ENCODE measurements at regions not wholly inside any gene's neighbourhood (a gene's known extent, or its start where the extent isn't known, plus 50 kb on each side); places are given as distances from the start of the nearest gene placed in this dataset.

- no peak for DNase-seq
These were observed 575.8 kb upstream of the ZNF462 start for GRCh38 chr9:106287091-106287631.

DNA sequence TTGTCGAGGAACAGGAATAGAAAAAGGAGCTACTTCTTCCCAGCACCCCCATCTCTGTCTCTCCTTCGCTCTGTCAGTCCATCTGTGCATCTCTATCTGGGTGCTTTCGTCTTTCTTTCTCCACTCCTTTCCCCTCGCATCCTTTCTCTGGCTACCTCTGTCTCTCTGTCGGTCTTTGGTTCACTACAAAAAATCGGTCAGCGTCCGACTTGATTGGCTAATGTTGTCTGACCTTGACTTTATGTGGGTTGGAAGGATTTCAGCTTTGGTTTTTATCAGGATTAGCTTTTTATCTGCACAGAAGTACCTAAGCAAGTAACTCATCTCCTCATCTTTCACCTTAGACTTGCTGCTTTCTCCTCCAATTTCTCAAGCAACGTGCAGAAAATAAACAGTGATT lies 575.2 kb upstream of the ZNF462 start:
- DNase-seq, result no peak

DNA sequence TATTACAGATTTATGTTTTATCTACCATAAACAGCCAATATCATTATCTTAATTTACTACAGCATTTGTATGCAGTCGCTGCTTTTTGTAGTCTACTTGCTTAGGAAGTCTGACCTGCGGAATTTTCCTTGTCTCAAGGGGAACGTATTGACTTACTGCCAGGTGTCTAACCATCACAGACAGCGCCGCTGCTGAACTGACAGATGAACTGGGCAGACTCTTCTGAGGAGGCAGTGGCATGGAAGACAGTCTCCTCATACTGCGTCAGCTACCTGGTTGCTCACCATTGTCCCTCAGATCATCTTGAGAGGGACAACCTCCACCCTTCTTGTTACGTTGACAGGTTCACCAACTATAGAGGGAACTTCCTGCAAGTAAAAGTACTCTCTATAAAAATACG lies 574.3 kb upstream of the ZNF462 start:
- DNase-seq, result no peak

GRCh38 chr9:106291786-106292185 lies 571.2 kb upstream of the ZNF462 start:
- no peak for DNase-seq

GRCh38 chr9:106296426-106296825 lies 566.5 kb upstream of the ZNF462 start:
- DNase-seq, result no peak

GRCh38 chr9:106298997-106299396 lies 564.0 kb upstream of the ZNF462 start:
- no peak for DNase-seq

DNA sequence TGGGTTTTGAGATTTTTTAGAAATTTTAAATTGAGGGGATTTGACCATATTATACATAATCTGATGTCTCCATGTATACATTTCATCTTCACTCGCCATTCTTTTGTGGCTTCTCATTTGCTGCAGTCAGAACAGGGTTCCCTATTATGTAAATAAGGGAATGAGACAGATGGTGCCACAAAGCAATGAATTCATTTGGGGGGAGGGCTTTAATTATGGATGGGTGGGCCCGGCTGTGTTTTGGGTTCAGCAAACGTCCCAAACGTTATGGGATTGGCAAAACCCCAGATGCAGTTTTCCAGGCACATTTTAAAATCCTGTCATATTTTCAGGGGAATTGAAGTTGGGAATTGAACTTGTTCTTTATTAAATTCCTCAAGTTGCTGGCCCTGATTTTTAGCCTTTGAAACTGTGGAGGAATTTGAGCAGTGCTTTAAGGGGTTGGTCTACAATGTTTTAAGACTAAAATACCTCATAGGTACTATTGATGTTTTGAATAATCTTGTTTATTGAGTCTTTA lies 558.5 kb upstream of the ZNF462 start:
- DNase-seq, result no peak

- no peak for DNase-seq
These were observed 557.4 kb upstream of the ZNF462 start for GRCh38 chr9:106305428-106306133.

GRCh38 chr9:106307670-106308069 lies 555.3 kb upstream of the ZNF462 start:
- no peak for DNase-seq

GRCh38 chr9:106309925-106310324 lies 553.0 kb upstream of the ZNF462 start:
- no peak for DNase-seq

DNA sequence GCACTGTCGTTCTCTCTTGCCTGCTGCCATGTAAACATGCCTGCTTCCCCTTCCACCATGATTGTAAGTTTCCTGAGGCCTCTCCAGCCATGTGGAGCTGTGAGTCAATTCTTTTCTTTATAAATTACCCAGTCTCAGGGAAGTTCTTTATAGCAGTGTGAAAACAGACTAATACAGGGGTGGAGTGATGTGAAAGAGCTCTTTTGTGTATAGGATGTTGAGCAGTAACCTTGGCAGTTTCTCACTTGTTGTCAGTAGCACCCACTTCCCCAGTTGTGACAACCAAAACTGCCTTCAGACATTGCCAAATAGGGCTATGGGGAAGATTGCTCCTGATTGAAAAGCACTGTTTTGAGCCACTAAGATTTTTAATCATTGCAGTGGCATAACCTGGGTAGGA lies 552.2 kb upstream of the ZNF462 start:
- no peak for DNase-seq

DNA sequence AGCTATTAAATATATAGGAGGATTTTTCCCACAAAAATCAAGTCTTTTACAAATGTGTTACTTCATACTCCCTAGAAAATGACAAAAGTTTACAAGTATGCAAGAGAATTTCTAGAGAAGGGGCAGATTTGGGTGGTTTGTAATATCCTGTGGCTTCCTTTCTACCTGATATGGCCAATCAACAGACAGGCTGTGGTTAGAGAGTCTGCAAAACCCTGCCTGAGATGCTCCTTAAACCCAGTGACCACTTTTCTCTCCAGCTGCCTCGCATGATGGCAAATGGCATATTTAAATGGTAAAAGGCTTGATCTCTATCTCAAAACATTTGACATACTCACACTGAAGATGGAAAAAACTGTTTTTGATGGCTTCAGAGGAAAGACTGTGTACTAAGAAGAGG lies 550.1 kb upstream of the ZNF462 start:
- DNase-seq, result no peak

- DNase-seq, result no peak
These were observed 548.5 kb upstream of the ZNF462 start for GRCh38 chr9:106314476-106314875.

- DNase-seq, result no peak
These were observed 541.4 kb upstream of the ZNF462 start for GRCh38 chr9:106321394-106322180.

GRCh38 chr9:106322706-106323245 lies 540.2 kb upstream of the ZNF462 start:
- peak; percentile 90 for DNase-seq

DNA sequence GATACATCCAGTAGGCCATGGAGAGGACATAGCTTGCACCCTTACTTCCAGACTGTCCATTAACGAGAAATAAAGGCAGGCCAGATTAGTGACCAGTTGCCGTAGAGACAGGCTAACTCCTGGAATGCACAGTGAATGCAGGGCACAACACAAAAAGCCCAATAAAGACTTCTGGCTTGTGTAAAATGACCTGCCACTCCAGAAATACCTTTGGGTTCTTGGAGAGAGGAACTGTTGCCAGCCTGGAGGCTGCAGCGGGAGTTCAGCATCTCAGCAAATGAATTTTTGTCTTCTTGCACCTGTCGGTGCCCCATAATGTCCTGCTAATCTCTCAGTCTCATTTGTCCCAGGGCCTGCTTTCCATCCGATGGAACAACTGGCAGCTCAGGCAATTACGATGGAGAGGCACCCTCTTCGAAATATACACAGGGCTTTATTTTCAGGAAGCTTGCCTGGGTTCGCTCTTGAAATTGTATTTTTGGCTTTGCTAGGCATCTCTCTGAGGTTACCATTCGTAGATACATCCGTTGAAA lies 538.8 kb upstream of the ZNF462 start:
- DNase-seq, result peak; percentile 72

- DNase-seq, result peak; percentile 64
These were observed 538.2 kb upstream of the ZNF462 start for GRCh38 chr9:106324591-106325280.

GRCh38 chr9:106326493-106326892 lies 536.5 kb upstream of the ZNF462 start:
- DNase-seq, result no peak

- no peak for DNase-seq
These were observed 529.5 kb upstream of the ZNF462 start for GRCh38 chr9:106333481-106333880.

- no peak for DNase-seq
These were observed 528.9 kb upstream of the ZNF462 start for GRCh38 chr9:106334081-106334480.

DNA sequence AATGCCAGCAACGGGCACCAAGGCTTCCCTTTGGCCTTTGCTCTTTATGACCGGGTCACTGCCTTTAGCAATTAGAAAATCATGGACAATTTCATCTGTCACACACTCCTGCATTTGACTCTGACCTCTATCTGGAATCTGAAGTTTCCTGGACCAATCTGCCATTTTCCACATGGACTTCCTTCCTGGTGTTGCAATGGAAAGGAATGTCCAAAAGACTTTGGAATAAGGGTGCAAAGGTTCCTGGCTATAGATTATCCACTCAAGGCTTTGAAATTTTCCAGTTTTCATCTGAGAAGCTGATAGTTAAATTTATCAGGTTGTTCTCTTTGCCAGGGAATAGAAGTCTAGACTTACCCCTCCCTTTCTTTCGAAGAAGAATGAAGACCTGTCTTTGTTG lies 523.1 kb upstream of the ZNF462 start:
- no peak for DNase-seq

DNA sequence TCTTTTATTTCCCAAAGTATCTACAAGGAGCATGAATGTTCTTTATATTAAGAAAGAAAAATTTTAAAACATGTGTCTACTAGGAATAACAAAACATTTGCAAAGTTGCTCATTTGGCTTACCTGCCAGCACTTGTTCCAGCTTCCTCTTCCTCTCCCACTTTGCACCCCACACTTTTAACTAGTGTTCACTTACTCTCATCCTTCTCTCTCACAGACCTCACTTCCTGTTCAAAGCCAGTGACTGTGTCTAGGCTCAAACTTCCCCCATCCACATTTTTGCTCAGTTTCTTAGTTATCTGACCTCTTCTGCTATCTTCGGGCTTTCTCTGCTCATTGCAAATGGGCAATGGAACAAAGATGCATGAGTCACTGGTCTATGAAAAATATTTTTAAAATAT lies 512.2 kb upstream of the ZNF462 start:
- DNase-seq, result no peak

GRCh38 chr9:106356924-106357323 lies 506.0 kb upstream of the ZNF462 start:
- DNase-seq, result no peak

Data from islet precursor cell (in vitro differentiated cells).